Sigmoid colon (tissue), 6 donors: ENCODE measurements at regions not wholly inside any gene's neighbourhood (a gene's known extent, or its start where the extent isn't known, plus 50 kb on each side); places are given as distances from the start of the nearest gene placed in this dataset.

Experiments
- DNase-seq: peaks from one replicate; pipeline ENCODE4 v3.0.0-alpha.2; 2019
- H3K27ac ChIP-seq, 4 donors: fragments of 200-600 bp; sonication (generic); one replicate each; pipeline ENCODE4 v1.5.1; 2016 to 2019; ENCODE audit warnings: mild to moderate bottlenecking in 1 of 4
- H3K27me3 ChIP-seq, 3 donors: fragments of 200-600 bp; sonication (generic); one replicate each; pipeline ENCODE4 v1.5.1; 2019; ENCODE audit warnings: mild to moderate bottlenecking in 1 of 3
- H3K36me3 ChIP-seq, 4 donors: fragments of 200-600 bp; sonication (generic); one replicate each; pipeline ENCODE4 v1.5.1; 2016 to 2019
- H3K4me1 ChIP-seq, 4 donors: fragments of 200-600 bp; sonication (generic); one replicate each; pipeline ENCODE4 v1.5.1; 2017 to 2019
- H3K4me3 ChIP-seq, 4 donors: fragments of 200-600 bp; sonication (generic); one replicate each; pipeline ENCODE4 v1.5.1; 2017 to 2019; ENCODE audit warnings: mild to moderate bottlenecking in 2 of 4, moderate library complexity in 1 of 4
- H3K9me3 ChIP-seq, 4 donors: fragments of 200-600 bp in 3 of 4; sonication (generic) in 3 of 4; one replicate each; pipeline versions ENCODE4 v1.5.1 to v1.6.1; 2013 to 2019
- CTCF ChIP-seq, 4 experiments: fragments of 450-650 bp in 3 of 4; fragments of 200-600 bp in 1 of 4; IDR thresholded peaks; one replicate each; pipeline ENCODE4 v1.5.1; 2016 to 2019; ENCODE audit warnings: antibody characterized with exemption in 4 of 4, mild to moderate bottlenecking in 3 of 4, moderate library complexity in 2 of 4
- EP300 ChIP-seq, 4 donors: sonication (generic); formaldehyde crosslinking; IDR thresholded peaks; one replicate each; pipeline ENCODE4 v1.6.1; 2017; ENCODE audit warnings: antibody characterized with exemption in 4 of 4
- POLR2A ChIP-seq, 2 donors: fragments of 450-650 bp; IDR thresholded peaks; one replicate each; pipeline ENCODE4 v1.6.1; 2016; ENCODE audit warnings: antibody characterized with exemption in 2 of 2, mild to moderate bottlenecking in 2 of 2, moderate library complexity in 2 of 2
- POLR2AphosphoS5 ChIP-seq, 4 donors: sonication (generic); formaldehyde crosslinking; IDR thresholded peaks; one replicate each; pipeline ENCODE4 v1.6.1; 2017; ENCODE audit warnings: antibody characterized with exemption in 4 of 4
- WGBS, 2 donors: extraction: QIAGEN DNeasy Blood & Tissue Kit; methylation state at CpG; one replicate each; pipeline ENCODE4 v1.1.7; 2013; 5-methylcytosine and 5-hydroxymethylcytosine counted together
- intact Hi-C: fragments of 100-400 bp; cut with DNase I; formaldehyde crosslinking; loops from one replicate; pipeline ENCODE4 v1.15.1; 2023
- donor health status: healthy with polysubstance abuse.
- donor health status: healthy.

GRCh38 chr4:30950737-30951136, 230.6 kb downstream of the PCDH7 start:
- WGBS, 2 donors, result 19 to 70% methylated on average over 3 of the region's 3 CpGs
- Histone ChIP-seq H3K27ac (no peak overlapping the region), H3K4me3 (no peak overlapping the region), H3K36me3 (no peaks in the 10 kb centered on the region), H3K27me3 (no peaks in the 10 kb centered on the region), H3K4me1 (peaks cover 0 to 10% (median 6%) of the 10 kb centered on the region in 4 donors), H3K9me3 (no peaks in the 10 kb centered on the region)
- DNase-seq, result no peak
- intact Hi-C loops, result no loop called here
- TF ChIP-seq POLR2A (IDR thresholded peaks at IDR 0.05), result no peak

GRCh38 chr4:30952526-30953219, 232.5 kb downstream of the PCDH7 start:
- no peaks in the 10 kb centered on the region for H3K9me3 ChIP-seq
- no peaks in the 10 kb centered on the region for H3K27me3 ChIP-seq
- intact Hi-C loops, result no loop called here
- no peaks in the 10 kb centered on the region for H3K36me3 ChIP-seq
- no peak for DNase-seq
- H3K4me3 ChIP-seq, result no peak overlapping the region
- TF ChIP-seq CTCF (IDR thresholded peaks at IDR 0.05), result no peak
- no peak for TF ChIP-seq POLR2A (IDR thresholded peaks at IDR 0.05)
- no peak for TF ChIP-seq POLR2AphosphoS5 (IDR thresholded peaks at IDR 0.05)
- no peak for TF ChIP-seq EP300 (IDR thresholded peaks at IDR 0.05)
- peaks cover 0 to 10% (median 6%) of the 10 kb centered on the region in 4 donors for H3K4me1 ChIP-seq
- WGBS, 2 donors, result 19 to 60% methylated on average over 4 of the region's 4 CpGs
- no peak overlapping the region for H3K27ac ChIP-seq

GRCh38 chr4:30953799-30954198, 233.6 kb downstream of the PCDH7 start:
- no peaks in the 10 kb centered on the region for H3K9me3 ChIP-seq
- no peak for DNase-seq
- no peaks in the 10 kb centered on the region for H3K36me3 ChIP-seq
- no peak overlapping the region for H3K4me3 ChIP-seq
- H3K4me1 ChIP-seq, result peaks cover 0 to 10% (median 6%) of the 10 kb centered on the region in 4 donors
- no peak for TF ChIP-seq EP300 (IDR thresholded peaks at IDR 0.05)
- TF ChIP-seq CTCF (IDR thresholded peaks at IDR 0.05), result no peak
- TF ChIP-seq POLR2A (IDR thresholded peaks at IDR 0.05), result no peak
- TF ChIP-seq POLR2AphosphoS5 (IDR thresholded peaks at IDR 0.05), result no peak
- no peak overlapping the region for H3K27ac ChIP-seq
- WGBS, 2 donors, result 68 to 71% methylated on average over 1 of the region's 1 CpG
- intact Hi-C loops, result no loop called here
- no peaks in the 10 kb centered on the region for H3K27me3 ChIP-seq

GRCh38 chr4:30956916-30957315, 236.7 kb downstream of the PCDH7 start:
- Histone ChIP-seq H3K4me3 (no peak overlapping the region), H3K4me1 (peaks cover 0 to 10% (median 6%) of the 10 kb centered on the region in 4 donors), H3K27ac (no peak overlapping the region), H3K9me3 (no peaks in the 10 kb centered on the region), H3K27me3 (no peaks in the 10 kb centered on the region), H3K36me3 (no peaks in the 10 kb centered on the region)
- intact Hi-C loops, result no loop called here
- DNase-seq, result no peak
- no peak for TF ChIP-seq EP300 (IDR thresholded peaks at IDR 0.05)
- TF ChIP-seq POLR2A (IDR thresholded peaks at IDR 0.05), result no peak
- no peak for TF ChIP-seq CTCF (IDR thresholded peaks at IDR 0.05)
- TF ChIP-seq POLR2AphosphoS5 (IDR thresholded peaks at IDR 0.05), result no peak
- WGBS, 2 donors, result 86 to 89% methylated on average over 6 of the region's 6 CpGs

- Histone ChIP-seq H3K9me3 (no peaks in the 10 kb centered on the region), H3K4me1 (peaks cover 0 to 3% (median 2%) of the 10 kb centered on the region in 4 donors), H3K36me3 (no peaks in the 10 kb centered on the region), H3K4me3 (no peak overlapping the region), H3K27me3 (no peaks in the 10 kb centered on the region), H3K27ac (no peak overlapping the region)
- 74 to 92% methylated on average over 4 of the region's 4 CpGs for WGBS, 2 donors
- DNase-seq, result no peak
- intact Hi-C loops, result no loop called here
- TF ChIP-seq POLR2AphosphoS5 (IDR thresholded peaks at IDR 0.05) (no peak), CTCF (IDR thresholded peaks at IDR 0.05) (no peak), POLR2A (IDR thresholded peaks at IDR 0.05) (no peak), EP300 (IDR thresholded peaks at IDR 0.05) (no peak)
Measured at GRCh38 chr4:30957706-30958105, 237.5 kb downstream of the PCDH7 start.
